GM18858 (cell line): ENCODE measurements at regions not wholly inside any gene's neighbourhood (a gene's known extent, or its start where the extent isn't known, plus 50 kb on each side); places are given as distances from the start of the nearest gene placed in this dataset.
"Not testable (repeated sequence)": the region's sequence is repeated elsewhere in the genome, so short reads cannot be mapped to it uniquely, and the experiment has no call there.

Source experiments
- ATAC-seq: cut with Tn5 transposase; IDR thresholded peaks from one replicate; pipeline ENCODE4 v1.9.1; 2021; ENCODE audit not compliant: unreplicated experiment

DNA sequence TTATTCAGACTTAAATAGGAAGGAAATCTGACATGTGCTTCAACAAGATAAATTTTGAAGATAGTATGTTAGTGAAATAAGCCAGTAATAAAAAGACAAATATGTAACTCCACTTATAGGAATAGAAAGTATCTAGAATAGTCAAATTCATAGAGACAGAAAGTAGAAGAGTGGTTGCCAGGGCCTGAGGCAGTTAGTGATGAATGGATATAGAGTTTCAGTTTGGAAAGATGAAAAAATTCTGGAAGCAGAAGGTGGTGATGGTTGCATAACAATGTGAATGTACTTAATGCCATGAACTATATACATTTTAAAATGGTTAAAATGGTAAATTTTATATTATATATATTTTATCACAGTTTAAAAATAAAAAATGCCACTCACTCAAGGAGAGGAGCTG, 54.3 kb downstream of the HAND2 start:
- ATAC-seq = no peak

- no peak for ATAC-seq
These were observed 60.4 kb downstream of the HAND2 start for GRCh38 chr4:173469622-173470021.

GRCh38 chr4:173468314-173468713, 61.7 kb downstream of the HAND2 start:
- ATAC-seq = no peak

DNA sequence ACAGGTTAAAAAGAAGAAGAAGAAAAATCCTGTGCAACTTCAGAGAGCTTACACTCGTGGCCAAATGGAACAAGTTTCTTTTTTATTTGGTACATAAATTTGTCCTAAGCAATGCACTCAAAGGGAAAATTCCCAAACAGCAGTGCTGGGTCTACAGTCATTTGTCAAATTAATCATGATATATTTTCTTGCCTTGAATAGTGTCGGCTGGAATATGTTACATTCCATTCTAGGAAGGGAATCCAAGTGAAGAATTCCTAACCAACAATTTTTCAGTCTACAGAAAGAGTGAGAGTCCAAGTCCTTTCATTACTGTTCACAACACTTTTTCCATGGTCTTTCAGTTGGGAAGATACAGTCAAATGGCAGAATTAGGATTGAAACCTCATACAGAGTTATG, 63.9 kb downstream of the HAND2 start:
- ATAC-seq = no peak

- no peak for ATAC-seq
These were observed 65.5 kb downstream of the HAND2 start for GRCh38 chr4:173464481-173464880.

GRCh38 chr4:173463816-173464215, 64.9 kb upstream of the SCRG1 start:
- ATAC-seq = no peak

GRCh38 chr4:173461170-173461569, 62.3 kb upstream of the SCRG1 start:
- no peak for ATAC-seq

GRCh38 chr4:173459857-173460256, 60.9 kb upstream of the SCRG1 start:
- no peak for ATAC-seq

DNA sequence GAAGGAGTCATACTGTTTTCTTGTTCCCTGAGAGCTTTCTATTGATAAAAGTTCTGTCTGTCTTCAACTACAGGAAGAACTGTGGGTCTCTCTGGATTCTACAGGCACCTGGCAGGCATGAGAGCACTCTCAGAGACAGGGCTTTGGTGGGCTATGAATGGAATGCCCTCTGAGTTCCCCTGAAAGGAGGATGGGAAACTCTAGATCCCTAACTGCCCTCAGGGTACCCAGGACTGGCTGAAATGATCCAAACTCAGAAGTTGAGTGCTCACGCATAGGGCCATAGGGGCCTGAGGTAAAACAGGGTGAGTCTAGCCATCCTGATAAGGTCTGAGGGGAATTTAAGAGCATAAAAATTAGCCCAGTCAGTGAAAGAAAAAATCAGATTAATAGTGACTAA, 59.0 kb upstream of the SCRG1 start:
- ATAC-seq = no peak

- ATAC-seq = not testable (repeated sequence)
These were observed 52.5 kb upstream of the SCRG1 start for GRCh38 chr4:173451435-173451834.

- ATAC-seq = no peak
These were observed 51.4 kb upstream of the SCRG1 start for GRCh38 chr4:173450281-173450680.

DNA sequence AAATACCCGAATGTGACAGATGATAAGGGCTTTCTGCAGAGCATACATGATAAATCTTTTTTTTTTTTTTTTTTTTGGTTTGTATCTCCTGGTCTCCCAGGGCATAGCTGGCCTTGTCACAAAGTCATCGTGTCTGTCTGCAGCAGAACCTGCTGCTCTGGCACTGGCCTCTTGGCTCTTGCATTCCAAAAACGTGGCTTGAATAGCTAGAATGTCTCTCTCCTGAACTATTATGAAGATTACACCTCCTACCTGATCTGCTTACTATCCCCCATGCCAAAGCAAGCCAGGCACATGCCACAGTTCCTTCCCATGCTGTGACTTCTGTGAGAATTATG, 50.4 kb upstream of the SCRG1 start:
- no peak for ATAC-seq

DNA sequence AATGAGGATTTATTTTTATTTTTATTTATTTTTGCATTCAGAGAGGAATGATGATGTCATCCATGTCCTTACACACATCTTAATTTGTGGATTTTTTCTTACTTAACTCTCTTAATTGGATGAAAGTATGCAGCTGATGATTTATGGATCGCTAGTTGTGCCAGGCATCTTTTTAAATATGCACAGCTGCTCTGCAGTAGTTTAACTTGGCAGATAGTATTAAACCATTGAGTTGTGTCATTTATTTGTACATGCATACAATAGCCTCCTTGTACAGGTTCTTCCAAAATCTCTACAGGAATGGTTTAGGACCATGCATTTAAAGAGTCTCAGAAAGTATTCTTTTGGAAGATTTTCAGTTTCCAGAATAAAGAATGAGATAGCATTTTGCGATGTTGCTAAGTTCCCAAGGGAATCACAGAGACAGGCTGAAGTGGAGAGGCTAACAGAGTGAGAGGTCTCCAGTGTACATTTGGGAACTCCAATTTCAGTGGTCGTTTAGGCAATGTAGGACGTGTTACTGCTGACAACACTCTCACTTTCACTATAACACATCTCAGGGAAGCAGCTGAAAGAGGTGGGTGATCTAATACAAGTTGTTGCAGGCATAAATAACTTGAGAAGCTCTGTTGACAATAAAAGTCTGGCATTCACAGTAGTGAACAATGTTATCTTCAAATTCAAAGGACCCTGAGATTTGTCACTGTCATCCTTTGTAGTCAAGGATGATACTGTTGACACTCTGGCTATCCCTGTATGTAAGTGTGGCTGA, 49.9 kb upstream of the SCRG1 start:
- peak; percentile 56 for ATAC-seq
